ENCODE measurements at regions not wholly inside any gene's neighbourhood (a gene's known extent, or its start where the extent isn't known, plus 50 kb on each side); places are given as distances from the start of the nearest gene placed in this dataset.

DNA sequence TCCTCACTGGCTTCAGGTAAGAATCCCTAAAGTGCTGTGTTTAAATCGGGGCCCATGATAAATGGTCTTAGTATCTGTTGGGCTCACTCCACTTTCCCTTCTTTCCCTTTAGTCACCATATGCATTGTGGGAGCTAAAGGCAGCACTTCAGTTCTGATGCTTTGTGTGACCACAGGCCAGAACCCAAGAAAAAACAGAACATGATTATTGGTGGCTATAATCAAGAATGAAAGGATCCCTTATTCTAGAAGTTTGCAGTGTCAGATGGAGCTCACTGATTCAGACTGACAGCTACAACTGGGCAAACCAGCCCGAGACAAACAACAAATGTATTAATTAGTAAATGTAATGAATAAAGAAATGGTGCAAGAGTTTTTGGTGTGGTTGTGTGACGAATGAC, 57.3 kb upstream of the POMP start:
- DNase-seq: no peak
- no peak overlapping the region for H3K4me3 ChIP-seq
- H3K4me1 ChIP-seq: no peaks in the 10 kb centered on the region
- H3K27me3 ChIP-seq (replicated peaks in 1 of 7): no peaks in the 10 kb centered on the region
- H3K9me3 ChIP-seq: peaks cover 0 to 7% (median 2%) of the 10 kb centered on the region in 8 donors
- 91 to 97% (median 92%) methylated on average over 3 of the region's 3 CpGs for WGBS, 5 donors
- H3K27ac ChIP-seq: no peak overlapping the region
- H3K36me3 ChIP-seq: no peaks in the 10 kb centered on the region
- intact Hi-C loops (cut with DNase I; ENCODE audit: low total_unique reads): no loop called here
- no peak for TF ChIP-seq POLR2AphosphoS5 (IDR thresholded peaks at IDR 0.05)
- TF ChIP-seq, protein P1, sequence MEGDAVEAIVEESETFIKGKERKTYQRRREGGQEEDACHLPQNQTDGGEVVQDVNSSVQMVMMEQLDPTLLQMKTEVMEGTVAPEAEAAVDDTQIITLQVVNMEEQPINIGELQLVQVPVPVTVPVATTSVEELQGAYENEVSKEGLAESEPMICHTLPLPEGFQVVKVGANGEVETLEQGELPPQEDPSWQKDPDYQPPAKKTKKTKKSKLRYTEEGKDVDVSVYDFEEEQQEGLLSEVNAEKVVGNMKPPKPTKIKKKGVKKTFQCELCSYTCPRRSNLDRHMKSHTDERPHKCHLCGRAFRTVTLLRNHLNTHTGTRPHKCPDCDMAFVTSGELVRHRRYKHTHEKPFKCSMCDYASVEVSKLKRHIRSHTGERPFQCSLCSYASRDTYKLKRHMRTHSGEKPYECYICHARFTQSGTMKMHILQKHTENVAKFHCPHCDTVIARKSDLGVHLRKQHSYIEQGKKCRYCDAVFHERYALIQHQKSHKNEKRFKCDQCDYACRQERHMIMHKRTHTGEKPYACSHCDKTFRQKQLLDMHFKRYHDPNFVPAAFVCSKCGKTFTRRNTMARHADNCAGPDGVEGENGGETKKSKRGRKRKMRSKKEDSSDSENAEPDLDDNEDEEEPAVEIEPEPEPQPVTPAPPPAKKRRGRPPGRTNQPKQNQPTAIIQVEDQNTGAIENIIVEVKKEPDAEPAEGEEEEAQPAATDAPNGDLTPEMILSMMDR (IDR thresholded peaks at IDR 0.05 in 8 of 11, conservative IDR thresholded peaks at IDR 0.05 in 3 of 11): no peak
- no peak for TF ChIP-seq POLR2A (IDR thresholded peaks at IDR 0.05)

DNA sequence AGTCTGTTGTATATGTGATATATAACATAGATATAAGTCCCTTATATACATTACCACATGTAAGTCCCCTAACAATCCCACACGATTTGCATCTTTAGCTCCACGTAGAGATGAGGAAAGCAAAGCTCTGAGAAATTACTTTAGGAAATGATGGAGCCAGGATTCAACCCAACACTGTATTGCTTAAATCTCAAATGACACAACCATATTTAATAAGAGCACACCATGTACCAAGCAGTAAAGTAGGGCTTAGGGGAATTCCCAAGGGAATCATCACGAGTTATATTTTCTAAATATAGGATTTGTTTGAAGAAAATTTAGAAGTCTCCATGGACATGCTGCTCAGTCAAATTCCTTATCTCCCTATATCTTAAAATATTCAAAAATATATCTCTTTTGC, 61.3 kb upstream of the POMP start:
- Histone ChIP-seq H3K9me3 (peaks cover 0 to 7% (median 2%) of the 10 kb centered on the region in 8 donors), H3K27me3 (replicated peaks in 1 of 7) (no peaks in the 10 kb centered on the region), H3K27ac (no peak overlapping the region), H3K4me3 (no peak overlapping the region), H3K4me1 (no peaks in the 10 kb centered on the region), H3K36me3 (no peaks in the 10 kb centered on the region)
- no peak for TF ChIP-seq POLR2AphosphoS5 (IDR thresholded peaks at IDR 0.05)
- TF ChIP-seq POLR2A (IDR thresholded peaks at IDR 0.05): no peak
- TF ChIP-seq, protein P1 (IDR thresholded peaks at IDR 0.05 in 8 of 11, conservative IDR thresholded peaks at IDR 0.05 in 3 of 11): no peak
- intact Hi-C loops (cut with DNase I; ENCODE audit: low total_unique reads): no loop called here
- 48 to 72% (median 64%) methylated on average over 3 of the region's 3 CpGs for WGBS, 5 donors
- no peak for DNase-seq

DNA sequence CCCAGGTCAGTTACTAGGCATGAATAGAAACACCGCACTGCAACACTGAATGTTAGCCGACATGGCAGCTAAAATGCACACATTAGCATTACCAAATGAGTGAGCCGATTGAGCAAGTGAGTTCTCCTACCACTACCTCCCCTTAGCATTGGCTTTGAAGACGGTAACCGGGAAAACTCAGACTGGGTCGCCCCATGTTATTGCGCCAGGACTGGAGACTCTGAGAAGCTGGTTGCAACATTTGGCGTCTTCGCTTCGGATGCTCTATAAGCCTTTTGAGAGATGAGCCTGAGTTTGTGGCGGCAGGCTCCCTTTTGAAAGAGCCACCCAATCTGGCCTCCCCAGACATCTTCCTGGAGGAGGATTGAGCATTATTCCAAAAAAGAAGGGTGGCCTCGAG, 68.5 kb upstream of the POMP start:
- 57 to 95% (median 80%) methylated on average over 8 to 12 of the region's 12 CpGs for WGBS, 5 donors
- TF ChIP-seq, protein P1 (IDR thresholded peaks at IDR 0.05 in 8 of 11, conservative IDR thresholded peaks at IDR 0.05 in 3 of 11): no peak
- no peak for TF ChIP-seq POLR2A (IDR thresholded peaks at IDR 0.05)
- TF ChIP-seq POLR2AphosphoS5 (IDR thresholded peaks at IDR 0.05): no peak

DNA sequence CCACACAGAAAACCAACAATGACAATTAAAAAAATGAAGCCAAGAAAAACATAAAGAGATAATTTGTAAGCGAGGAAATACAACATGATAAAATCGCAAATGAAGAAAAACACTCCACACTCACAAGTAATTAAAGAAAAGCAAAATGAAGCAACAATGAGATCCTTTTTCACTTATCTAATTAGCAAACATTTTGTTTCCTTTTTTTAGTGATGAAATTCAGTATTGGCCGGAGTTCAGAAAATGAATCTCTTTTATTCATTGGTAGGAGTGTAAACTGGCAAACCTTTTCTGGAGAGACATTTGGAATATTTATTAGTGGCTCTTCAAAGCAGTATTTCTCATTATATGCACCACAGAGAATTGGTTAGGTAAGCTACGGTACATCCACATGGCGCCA, 70.6 kb upstream of the POMP start:
- Histone ChIP-seq H3K4me3 (no peak overlapping the region), H3K9me3 (no peaks in the 10 kb centered on the region), H3K4me1 (peaks cover 0 to 14% (median 0%) of the 10 kb centered on the region in 6 donors), H3K27ac (no peak overlapping the region), H3K36me3 (no peaks in the 10 kb centered on the region), H3K27me3 (replicated peaks in 1 of 7) (peaks cover 0 to 11% (median 0%) of the 10 kb centered on the region in 7 donors)
- no peak for DNase-seq
- intact Hi-C loops (cut with DNase I; ENCODE audit: low total_unique reads): no loop called here
- WGBS, 5 donors: 54 to 90% (median 75%) methylated on average over 5 of the region's 5 CpGs
- TF ChIP-seq, protein P1 (IDR thresholded peaks at IDR 0.05 in 8 of 11, conservative IDR thresholded peaks at IDR 0.05 in 3 of 11): no peak
- no peak for TF ChIP-seq POLR2AphosphoS5 (IDR thresholded peaks at IDR 0.05)
- no peak for TF ChIP-seq POLR2A (IDR thresholded peaks at IDR 0.05)

More for the DNA sequence above, 68.5 kb upstream of the POMP start:
- Histone ChIP-seq H3K4me1 (peaks cover 0 to 8% (median 0%) of the 10 kb centered on the region in 6 donors), H3K27me3 (replicated peaks in 1 of 7) (peaks cover 0 to 11% (median 0%) of the 10 kb centered on the region in 7 donors), H3K36me3 (no peaks in the 10 kb centered on the region), H3K4me3 (no peak overlapping the region), H3K9me3 (no peaks in the 10 kb centered on the region), H3K27ac (no peak overlapping the region)
- intact Hi-C loops (cut with DNase I; ENCODE audit: low total_unique reads): no loop called here
- DNase-seq: no peak

Data from spleen (tissue), 11 donors.